ENCODE measurements at regions not wholly inside any gene's neighbourhood (a gene's known extent, or its start where the extent isn't known, plus 50 kb on each side); places are given as distances from the start of the nearest gene placed in this dataset.

- TF ChIP-seq POLR2AphosphoS5 (IDR thresholded peaks at IDR 0.05): no peak
- no peak for TF ChIP-seq EP300 (IDR thresholded peaks at IDR 0.05)
- no peak for TF ChIP-seq CTCF (IDR thresholded peaks at IDR 0.05)
- TF ChIP-seq POLR2A (IDR thresholded peaks at IDR 0.05; ENCODE audit: low read depth): no peak
- no peak overlapping the region for H3K27ac ChIP-seq (replicated peaks in 1 of 4)
- peaks cover 4 to 18% (median 9%) of the 10 kb centered on the region in 4 donors for H3K4me1 ChIP-seq
- H3K9me3 ChIP-seq: no peaks in the 10 kb centered on the region
- H3K27me3 ChIP-seq: peaks cover 0 to 86% (median 28%) of the 10 kb centered on the region in 4 donors
- no peak overlapping the region for H3K4me3 ChIP-seq
- DNase-seq (ENCODE audit: extremely low spot score): no peak
- 67% methylated on average over 9 of the region's 9 CpGs for WGBS
- no peaks in the 10 kb centered on the region for H3K36me3 ChIP-seq
- intact Hi-C loops (cut with DNase I): no loop called here
These were observed 134.1 kb downstream of the OLFM1 start for GRCh38 chr9:135221576-135221950.

GRCh38 chr9:135221951-135222631, 134.6 kb downstream of the OLFM1 start:
- intact Hi-C loops (cut with DNase I): no loop called here
- WGBS: 58% methylated on average over 7 of the region's 16 CpGs
- no peaks in the 10 kb centered on the region for H3K9me3 ChIP-seq
- no peak for DNase-seq (ENCODE audit: extremely low spot score)
- peaks cover 0 to 86% (median 27%) of the 10 kb centered on the region in 4 donors for H3K27me3 ChIP-seq
- peaks cover 4 to 13% (median 7%) of the 10 kb centered on the region in 4 donors for H3K4me1 ChIP-seq
- no peak overlapping the region for H3K4me3 ChIP-seq
- no peak for TF ChIP-seq CTCF (IDR thresholded peaks at IDR 0.05)
- no peaks in the 10 kb centered on the region for H3K36me3 ChIP-seq
- no peak overlapping the region for H3K27ac ChIP-seq (replicated peaks in 1 of 4)

- no peak overlapping the region for H3K4me3 ChIP-seq
- no peak for DNase-seq (ENCODE audit: extremely low spot score)
- H3K27ac ChIP-seq (replicated peaks in 1 of 4): no peak overlapping the region
- 74% methylated on average over 26 of the region's 30 CpGs for WGBS
- H3K27me3 ChIP-seq: peaks cover 0 to 86% (median 18%) of the 10 kb centered on the region in 4 donors
- intact Hi-C loops (cut with DNase I): no loop called here
- H3K9me3 ChIP-seq: no peaks in the 10 kb centered on the region
- TF ChIP-seq CTCF (IDR thresholded peaks at IDR 0.05): no peak
- no peak for TF ChIP-seq POLR2A (IDR thresholded peaks at IDR 0.05; ENCODE audit: low read depth)
- no peak for TF ChIP-seq POLR2AphosphoS5 (IDR thresholded peaks at IDR 0.05)
- no peak for TF ChIP-seq EP300 (IDR thresholded peaks at IDR 0.05)
- H3K36me3 ChIP-seq: no peaks in the 10 kb centered on the region
- peaks cover 4 to 7% (median 5%) of the 10 kb centered on the region in 4 donors for H3K4me1 ChIP-seq
These were observed 135.7 kb downstream of the OLFM1 start for GRCh38 chr9:135222881-135223760.

GRCh38 chr9:135223831-135224230, 136.4 kb downstream of the OLFM1 start:
- intact Hi-C loops (cut with DNase I): no loop called here
- no peak for DNase-seq (ENCODE audit: extremely low spot score)
- no peak for TF ChIP-seq CTCF (IDR thresholded peaks at IDR 0.05)
- no peak for TF ChIP-seq POLR2A (IDR thresholded peaks at IDR 0.05; ENCODE audit: low read depth)
- no peak for TF ChIP-seq POLR2AphosphoS5 (IDR thresholded peaks at IDR 0.05)
- TF ChIP-seq EP300 (IDR thresholded peaks at IDR 0.05): no peak
- Histone ChIP-seq H3K27me3 (peaks cover 0 to 86% (median 15%) of the 10 kb centered on the region in 4 donors), H3K36me3 (no peaks in the 10 kb centered on the region), H3K9me3 (no peaks in the 10 kb centered on the region), H3K4me3 (no peak overlapping the region), H3K4me1 (peaks cover 0 to 2% (median under 1%) of the 10 kb centered on the region in 4 donors), H3K27ac (replicated peaks in 1 of 4) (no peak overlapping the region)
- WGBS: 75% methylated on average over 10 of the region's 11 CpGs
